Right renal pelvis (tissue), 4 donors: ENCODE measurements at regions not wholly inside any gene's neighbourhood (a gene's known extent, or its start where the extent isn't known, plus 50 kb on each side); places are given as distances from the start of the nearest gene placed in this dataset.

ENCODE experiments used
- DNase-seq, 4 donors: peaks; one replicate each; pipeline ENCODE4 v3.0.0-alpha.2; 2013; ENCODE audit warnings: low read depth in 4 of 4, low spot score in 3 of 4, missing footprints in 1 of 4

- no peak for DNase-seq
Observed at GRCh38 chr9:109910671-109911518, 130.9 kb downstream of the PALM2AKAP2 start.

- no peak for DNase-seq
Observed at GRCh38 chr9:109912082-109912582, 132.1 kb downstream of the PALM2AKAP2 start.

GRCh38 chr9:109912726-109913460 lies 132.9 kb downstream of the PALM2AKAP2 start:
- DNase-seq, result no peak

GRCh38 chr9:109913461-109913810 lies 133.4 kb downstream of the PALM2AKAP2 start:
- DNase-seq, result no peak

- DNase-seq, result no peak
Observed at GRCh38 chr9:109914280-109915027, 134.5 kb downstream of the PALM2AKAP2 start.

GRCh38 chr9:109916316-109916715 lies 136.3 kb downstream of the PALM2AKAP2 start:
- no peak for DNase-seq

GRCh38 chr9:109918339-109919163 lies 138.6 kb downstream of the PALM2AKAP2 start:
- DNase-seq, result peak in 2 of 4 donors; percentile 49 to 63

- DNase-seq, result no peak
Observed at GRCh38 chr9:109919736-109920408, 139.9 kb downstream of the PALM2AKAP2 start.

GRCh38 chr9:109922617-109923470 lies 142.8 kb downstream of the PALM2AKAP2 start:
- DNase-seq, result no peak

- no peak for DNase-seq
Observed at GRCh38 chr9:109923471-109923760, 143.4 kb downstream of the PALM2AKAP2 start.

- no peak for DNase-seq
Observed at GRCh38 chr9:109923806-109924205, 143.8 kb downstream of the PALM2AKAP2 start.

- DNase-seq, result no peak
Observed at GRCh38 chr9:109925799-109926198, 145.8 kb downstream of the PALM2AKAP2 start.

- DNase-seq, result no peak
Observed at GRCh38 chr9:109926421-109926869, 146.4 kb downstream of the PALM2AKAP2 start.

GRCh38 chr9:109931623-109932022 lies 151.6 kb downstream of the PALM2AKAP2 start:
- DNase-seq, result no peak

GRCh38 chr9:109934136-109934856 lies 154.3 kb downstream of the PALM2AKAP2 start:
- DNase-seq, result no peak

- no peak for DNase-seq
Observed at GRCh38 chr9:109934857-109935215, 154.8 kb downstream of the PALM2AKAP2 start.

- no peak for DNase-seq
Observed at GRCh38 chr9:109935406-109936087, 155.5 kb downstream of the PALM2AKAP2 start.
